ENCODE measurements at regions not wholly inside any gene's neighbourhood (a gene's known extent, or its start where the extent isn't known, plus 50 kb on each side); places are given as distances from the start of the nearest gene placed in this dataset.

DNA sequence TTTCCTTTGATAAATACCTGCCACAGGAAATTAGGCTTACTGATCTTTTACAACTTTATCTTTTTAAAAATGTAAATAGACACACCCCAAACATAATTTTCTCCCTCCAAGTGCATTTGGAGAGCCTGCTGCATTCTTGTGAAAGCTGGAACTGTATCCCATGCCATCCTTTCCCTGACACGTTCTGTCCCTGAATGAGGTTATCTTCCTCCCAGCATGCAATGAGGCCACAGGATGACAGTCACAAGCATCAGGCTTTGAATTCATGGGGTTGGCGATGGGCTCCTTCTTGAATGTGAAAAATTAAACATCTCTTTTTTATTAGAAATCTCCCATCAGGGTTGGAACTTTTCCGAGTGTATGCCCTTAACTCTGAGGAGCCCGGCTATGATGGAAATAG is 77.8 kb downstream of the CTAGE1 start:
- Histone ChIP-seq H3K9ac (ENCODE audit: low read length in 3 of 3) (no peak overlapping the region), H3K36me3 (ENCODE audit: control insufficient read depth in 2 of 3, insufficient read depth in 3 of 3, low read length in 3 of 3) (no peaks in the 10 kb centered on the region), H3K9me3 (ENCODE audit: control insufficient read depth in 2 of 3, insufficient read depth in 1 of 3, low read length in 3 of 3) (no peaks in the 10 kb centered on the region), H3K27ac (ENCODE audit: low read depth in 2 of 2, low read length in 2 of 2) (no peak overlapping the region), H3K4me1 (ENCODE audit: control insufficient read depth in 2 of 3, insufficient read depth in 2 of 3, low read depth in 1 of 3, low read length in 3 of 3) (peaks cover 0 to 4% (median 2%) of the 10 kb centered on the region in 3 donors), H3K27me3 (ENCODE audit: control insufficient read depth, insufficient read depth, low read length) (no peaks in the 10 kb centered on the region), H3K4me3 (ENCODE audit: low read length in 3 of 3) (no peak overlapping the region)
- FAIRE-seq (no peak), DNase-seq (no peak)
- TF ChIP-seq, protein P1, sequence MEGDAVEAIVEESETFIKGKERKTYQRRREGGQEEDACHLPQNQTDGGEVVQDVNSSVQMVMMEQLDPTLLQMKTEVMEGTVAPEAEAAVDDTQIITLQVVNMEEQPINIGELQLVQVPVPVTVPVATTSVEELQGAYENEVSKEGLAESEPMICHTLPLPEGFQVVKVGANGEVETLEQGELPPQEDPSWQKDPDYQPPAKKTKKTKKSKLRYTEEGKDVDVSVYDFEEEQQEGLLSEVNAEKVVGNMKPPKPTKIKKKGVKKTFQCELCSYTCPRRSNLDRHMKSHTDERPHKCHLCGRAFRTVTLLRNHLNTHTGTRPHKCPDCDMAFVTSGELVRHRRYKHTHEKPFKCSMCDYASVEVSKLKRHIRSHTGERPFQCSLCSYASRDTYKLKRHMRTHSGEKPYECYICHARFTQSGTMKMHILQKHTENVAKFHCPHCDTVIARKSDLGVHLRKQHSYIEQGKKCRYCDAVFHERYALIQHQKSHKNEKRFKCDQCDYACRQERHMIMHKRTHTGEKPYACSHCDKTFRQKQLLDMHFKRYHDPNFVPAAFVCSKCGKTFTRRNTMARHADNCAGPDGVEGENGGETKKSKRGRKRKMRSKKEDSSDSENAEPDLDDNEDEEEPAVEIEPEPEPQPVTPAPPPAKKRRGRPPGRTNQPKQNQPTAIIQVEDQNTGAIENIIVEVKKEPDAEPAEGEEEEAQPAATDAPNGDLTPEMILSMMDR (IDR thresholded peaks at IDR 0.05; ENCODE audit: borderline replicate concordance, extremely low read depth, insufficient read depth) = no peak
- intact Hi-C loops (cut with DNase I) = no loop called here

DNA sequence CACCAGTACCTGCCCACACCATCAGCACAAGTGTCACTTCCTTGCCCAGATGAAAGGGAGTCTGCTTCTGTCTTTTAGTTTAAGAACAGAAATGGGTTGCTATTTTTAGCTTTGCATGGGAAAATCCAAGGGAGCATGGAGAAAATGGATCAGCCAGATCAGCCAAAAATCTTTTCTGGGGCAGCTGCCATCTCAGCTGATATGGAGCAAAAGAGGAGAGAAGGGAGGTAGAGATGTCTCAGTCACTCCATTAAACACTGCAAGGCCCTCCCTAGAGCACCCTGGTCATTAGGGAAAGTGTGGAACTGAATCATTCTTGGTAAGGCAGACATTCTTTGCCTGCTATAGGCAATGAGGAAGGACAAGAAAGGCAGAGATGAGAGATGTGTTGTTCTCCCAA is 79.9 kb downstream of the CTAGE1 start:
- Histone ChIP-seq H3K27ac (ENCODE audit: low read depth in 2 of 2, low read length in 2 of 2) (no peak overlapping the region), H3K4me3 (ENCODE audit: low read length in 3 of 3) (no peak overlapping the region), H3K9me3 (ENCODE audit: control insufficient read depth in 2 of 3, insufficient read depth in 1 of 3, low read length in 3 of 3) (no peaks in the 10 kb centered on the region), H3K4me1 (ENCODE audit: control insufficient read depth in 2 of 3, insufficient read depth in 2 of 3, low read depth in 1 of 3, low read length in 3 of 3) (peaks cover 0 to 4% (median 2%) of the 10 kb centered on the region in 3 donors), H3K9ac (ENCODE audit: low read length in 3 of 3) (no peak overlapping the region), H3K27me3 (ENCODE audit: control insufficient read depth, insufficient read depth, low read length) (no peaks in the 10 kb centered on the region), H3K36me3 (ENCODE audit: control insufficient read depth in 2 of 3, insufficient read depth in 3 of 3, low read length in 3 of 3) (no peaks in the 10 kb centered on the region)
- intact Hi-C loops (cut with DNase I) = no loop called here
- no peak for FAIRE-seq
- DNase-seq = no peak
- TF ChIP-seq, protein P1 (IDR thresholded peaks at IDR 0.05; ENCODE audit: borderline replicate concordance, extremely low read depth, insufficient read depth) = no peak

DNA sequence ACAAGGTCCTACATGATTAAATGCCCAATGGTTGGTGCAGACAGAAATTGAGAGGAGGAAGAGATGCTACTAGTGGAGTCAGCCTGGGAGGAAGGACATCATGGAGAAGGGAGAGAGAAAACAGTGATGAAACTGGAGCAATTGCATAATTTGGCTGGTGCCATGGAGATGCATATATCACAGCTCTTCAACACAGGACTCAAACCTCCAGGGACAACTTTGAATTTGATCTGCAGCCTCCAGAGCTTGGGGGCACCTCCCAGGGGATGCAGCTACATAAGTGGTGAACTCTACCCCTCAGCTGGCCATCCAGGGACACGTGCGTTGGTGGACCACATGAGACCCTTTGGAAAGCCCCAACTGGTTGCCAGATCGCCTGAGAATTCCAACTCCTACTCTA is 80.4 kb downstream of the CTAGE1 start:
- no peak overlapping the region for H3K9ac ChIP-seq (ENCODE audit: low read length in 3 of 3)
- intact Hi-C loops (cut with DNase I) = no loop called here
- no peaks in the 10 kb centered on the region for H3K36me3 ChIP-seq (ENCODE audit: control insufficient read depth in 2 of 3, insufficient read depth in 3 of 3, low read length in 3 of 3)
- H3K4me1 ChIP-seq (ENCODE audit: control insufficient read depth in 2 of 3, insufficient read depth in 2 of 3, low read depth in 1 of 3, low read length in 3 of 3) = peaks cover 0 to 4% (median 2%) of the 10 kb centered on the region in 3 donors
- no peaks in the 10 kb centered on the region for H3K9me3 ChIP-seq (ENCODE audit: control insufficient read depth in 2 of 3, insufficient read depth in 1 of 3, low read length in 3 of 3)
- TF ChIP-seq, protein P1 (IDR thresholded peaks at IDR 0.05; ENCODE audit: borderline replicate concordance, extremely low read depth, insufficient read depth) = no peak
- H3K27me3 ChIP-seq (ENCODE audit: control insufficient read depth, insufficient read depth, low read length) = no peaks in the 10 kb centered on the region
- peak in 1 of 5 donors; percentile 86 for DNase-seq
- FAIRE-seq = no peak
- H3K27ac ChIP-seq (ENCODE audit: low read depth in 2 of 2, low read length in 2 of 2) = no peak overlapping the region
- H3K4me3 ChIP-seq (ENCODE audit: low read length in 3 of 3) = no peak overlapping the region

DNA sequence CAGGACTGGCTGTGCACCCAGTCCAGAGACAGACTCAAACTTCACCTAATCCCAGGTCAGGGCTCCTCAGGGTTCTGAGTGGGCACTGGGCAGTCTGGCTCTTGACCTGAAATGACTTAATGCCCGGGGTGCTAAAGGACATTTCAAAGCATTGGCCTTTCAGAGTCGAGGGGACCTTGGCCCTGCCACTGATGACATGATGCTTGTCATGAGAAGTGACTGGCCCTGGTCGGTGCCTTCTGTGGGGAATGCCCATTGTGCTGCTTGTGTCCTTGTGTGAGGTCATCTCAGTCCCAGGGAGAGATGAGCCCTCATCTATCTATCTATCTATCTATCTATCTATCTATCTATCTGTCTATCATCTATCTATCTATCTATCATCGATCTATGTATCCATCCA is 81.3 kb downstream of the CTAGE1 start:
- TF ChIP-seq, protein P1 (IDR thresholded peaks at IDR 0.05; ENCODE audit: borderline replicate concordance, extremely low read depth, insufficient read depth) = no peak
- no peaks in the 10 kb centered on the region for H3K27me3 ChIP-seq (ENCODE audit: control insufficient read depth, insufficient read depth, low read length)
- DNase-seq (no peak), FAIRE-seq (no peak)
- H3K4me1 ChIP-seq (ENCODE audit: control insufficient read depth in 2 of 3, insufficient read depth in 2 of 3, low read depth in 1 of 3, low read length in 3 of 3) = peaks cover 0 to 4% (median 2%) of the 10 kb centered on the region in 3 donors
- H3K4me3 ChIP-seq (ENCODE audit: low read length in 3 of 3) = no peak overlapping the region
- H3K27ac ChIP-seq (ENCODE audit: low read depth in 2 of 2, low read length in 2 of 2) = no peak overlapping the region
- no peaks in the 10 kb centered on the region for H3K36me3 ChIP-seq (ENCODE audit: control insufficient read depth in 2 of 3, insufficient read depth in 3 of 3, low read length in 3 of 3)
- no peak overlapping the region for H3K9ac ChIP-seq (ENCODE audit: low read length in 3 of 3)
- intact Hi-C loops (cut with DNase I) = no loop called here
- no peaks in the 10 kb centered on the region for H3K9me3 ChIP-seq (ENCODE audit: control insufficient read depth in 2 of 3, insufficient read depth in 1 of 3, low read length in 3 of 3)
